Liver (tissue), 8 donors: ENCODE measurements at regions not wholly inside any gene's neighbourhood (a gene's known extent, or its start where the extent isn't known, plus 50 kb on each side); places are given as distances from the start of the nearest gene placed in this dataset.

Experiments
- DNase-seq: peaks from one replicate; pipeline ENCODE4 v3.0.0-alpha.2; 2017; ENCODE audit warnings: low spot score
- H3K27ac ChIP-seq, 2 donors: one replicate each; pipeline ENCODE4 v1.7.0; 2013; ENCODE audit warnings: inconsistent platforms in 2 of 2, low read length in 2 of 2, control low read depth in 1 of 2, low read depth in 1 of 2, mild to moderate bottlenecking in 1 of 2
- H3K27me3 ChIP-seq, 4 donors: one replicate each; pipeline versions ENCODE4 v1.6.1 to v1.7.0; 2013; ENCODE audit warnings: low read length in 3 of 4, inconsistent platforms in 1 of 4, mild to moderate bottlenecking in 1 of 4, moderate library complexity in 1 of 4; ENCODE audit not compliant: control insufficient read depth in 4 of 4, insufficient read depth in 4 of 4
- H3K36me3 ChIP-seq, 4 donors: one replicate each; pipeline versions ENCODE4 v1.6.1 to v1.7.0; 2013; ENCODE audit warnings: low read length in 3 of 4, mild to moderate bottlenecking in 3 of 4, low read depth in 1 of 4, moderate library complexity in 1 of 4; ENCODE audit not compliant: control insufficient read depth in 4 of 4, insufficient read depth in 3 of 4
- H3K4me1 ChIP-seq, 4 donors: one replicate each; pipeline versions ENCODE4 v1.6.1 to v1.7.0; 2013; ENCODE audit warnings: low read length in 3 of 4, mild to moderate bottlenecking in 3 of 4, moderate library complexity in 1 of 4; ENCODE audit not compliant: control insufficient read depth in 4 of 4, insufficient read depth in 4 of 4
- H3K4me3 ChIP-seq, 3 donors: one replicate each; pipeline versions ENCODE4 v1.6.1 to v1.7.0; 2013; ENCODE audit warnings: low read length in 3 of 3, control low read depth in 1 of 3, low read depth in 1 of 3, mild to moderate bottlenecking in 1 of 3
- H3K9ac ChIP-seq, 2 donors: one replicate each; pipeline ENCODE4 v1.7.0; 2013; ENCODE audit warnings: low read length in 2 of 2, mild to moderate bottlenecking in 2 of 2, moderate library complexity in 2 of 2, control low read depth in 1 of 2, low read depth in 1 of 2
- H3K9me3 ChIP-seq, 4 donors: one replicate each; pipeline versions ENCODE4 v1.6.1 to v1.7.0; 2013; ENCODE audit warnings: low read length in 3 of 4; ENCODE audit not compliant: control insufficient read depth in 4 of 4
- ATF3 ChIP-seq: IDR thresholded peaks from 2 replicates; pipeline ENCODE4 v1.6.1; 2016; ENCODE audit warnings: antibody characterized with exemption
- EGR1 ChIP-seq, 2 donors: IDR thresholded peaks; 2 replicates each; pipeline ENCODE4 v1.6.1; 2016 to 2018; ENCODE audit warnings: antibody characterized with exemption in 2 of 2, low read depth in 2 of 2
- FOXA2 ChIP-seq: IDR thresholded peaks from 2 replicates; pipeline ENCODE4 v1.6.1; 2016; ENCODE audit warnings: antibody characterized with exemption
- JUND ChIP-seq, 2 donors: IDR thresholded peaks; 2 replicates each; pipeline ENCODE4 v1.6.1; 2016; ENCODE audit warnings: antibody characterized with exemption in 2 of 2
- NR2F2 ChIP-seq: IDR thresholded peaks from 2 replicates; pipeline ENCODE4 v1.6.1; 2016; ENCODE audit warnings: antibody characterized with exemption
- RXRA ChIP-seq, 2 donors: IDR thresholded peaks; 2 replicates each; pipeline ENCODE4 v1.6.1; 2017 to 2018; ENCODE audit warnings: antibody characterized with exemption in 2 of 2, mild to moderate bottlenecking in 1 of 2
- SP1 ChIP-seq: IDR thresholded peaks from 2 replicates; pipeline ENCODE4 v1.6.1; 2018; ENCODE audit warnings: antibody characterized with exemption, mild to moderate bottlenecking
- TAF1 ChIP-seq: conservative IDR thresholded peaks from 2 replicates; pipeline ENCODE4 v1.6.1; 2016; ENCODE audit warnings: antibody characterized with exemption, mild to moderate bottlenecking
- YY1 ChIP-seq: IDR thresholded peaks from 2 replicates; pipeline ENCODE4 v1.6.1; 2016; ENCODE audit warnings: antibody characterized with exemption, mild to moderate bottlenecking
- ZBTB33 ChIP-seq: IDR thresholded peaks from 2 replicates; pipeline ENCODE4 v1.6.1; 2016; ENCODE audit warnings: antibody characterized with exemption
- WGBS: extraction: QIAGEN DNeasy Blood & Tissue Kit; methylation state at CpG from one replicate; pipeline ENCODE4 v1.1.7; 2013; 5-methylcytosine and 5-hydroxymethylcytosine counted together
- TF ChIP-seq, protein P1 (sequence below): fragments of 150-350 bp; IDR thresholded peaks from 2 replicates; pipeline ENCODE4 v1.5.1; 2017; ENCODE audit warnings: improper control_type of control experiment, low read depth, low read length; ENCODE audit not compliant: missing input control
- donor health status: healthy.
- donor health status: healthy.
- donor health status: healthy.
- donor health status: healthy.
- donor health status: healthy.

DNA sequence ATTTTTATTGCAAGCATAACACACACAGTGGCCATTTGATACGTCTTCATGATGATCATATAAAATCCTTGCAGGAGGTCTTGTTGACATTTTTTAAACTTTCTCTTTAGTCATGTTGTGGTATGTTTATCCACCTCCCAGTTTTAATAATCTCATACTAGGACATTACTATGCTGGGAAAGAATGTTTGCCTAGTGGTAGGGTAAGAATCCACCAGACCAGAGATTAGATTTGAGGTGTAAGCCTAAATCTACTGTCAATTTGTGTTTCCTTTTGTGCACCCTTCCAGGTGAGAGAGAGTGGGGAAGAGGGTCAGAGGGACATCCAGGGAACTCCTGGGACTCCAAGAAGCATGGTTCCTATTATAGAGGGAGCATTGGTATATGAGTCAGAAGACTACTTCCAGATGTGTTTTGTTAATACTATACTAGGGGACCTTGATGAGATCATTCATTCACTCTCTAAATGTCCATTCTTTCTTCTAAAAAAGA, 298.3 kb upstream of the SASH1 start (continued):
- TF ChIP-seq, protein P1, sequence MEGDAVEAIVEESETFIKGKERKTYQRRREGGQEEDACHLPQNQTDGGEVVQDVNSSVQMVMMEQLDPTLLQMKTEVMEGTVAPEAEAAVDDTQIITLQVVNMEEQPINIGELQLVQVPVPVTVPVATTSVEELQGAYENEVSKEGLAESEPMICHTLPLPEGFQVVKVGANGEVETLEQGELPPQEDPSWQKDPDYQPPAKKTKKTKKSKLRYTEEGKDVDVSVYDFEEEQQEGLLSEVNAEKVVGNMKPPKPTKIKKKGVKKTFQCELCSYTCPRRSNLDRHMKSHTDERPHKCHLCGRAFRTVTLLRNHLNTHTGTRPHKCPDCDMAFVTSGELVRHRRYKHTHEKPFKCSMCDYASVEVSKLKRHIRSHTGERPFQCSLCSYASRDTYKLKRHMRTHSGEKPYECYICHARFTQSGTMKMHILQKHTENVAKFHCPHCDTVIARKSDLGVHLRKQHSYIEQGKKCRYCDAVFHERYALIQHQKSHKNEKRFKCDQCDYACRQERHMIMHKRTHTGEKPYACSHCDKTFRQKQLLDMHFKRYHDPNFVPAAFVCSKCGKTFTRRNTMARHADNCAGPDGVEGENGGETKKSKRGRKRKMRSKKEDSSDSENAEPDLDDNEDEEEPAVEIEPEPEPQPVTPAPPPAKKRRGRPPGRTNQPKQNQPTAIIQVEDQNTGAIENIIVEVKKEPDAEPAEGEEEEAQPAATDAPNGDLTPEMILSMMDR, result no peak
- TF ChIP-seq TAF1 (no peak), YY1 (no peak), ZBTB33 (no peak), JUND (IDR thresholded peaks at IDR 0.05) (no peak)

GRCh38 chr6:148044921-148045320, 297.7 kb upstream of the SASH1 start:
- no peaks in the 10 kb centered on the region for H3K4me1 ChIP-seq
- no peak for DNase-seq
- WGBS, result 55% methylated on average over 1 of the region's 1 CpG
- TF ChIP-seq ZBTB33 (no peak), EGR1 (IDR thresholded peaks at IDR 0.05; ENCODE audit: low read depth in 2 of 2) (no peak), ATF3 (no peak), SP1 (no peak), FOXA2 (no peak), JUND (IDR thresholded peaks at IDR 0.05) (no peak)
- no peaks in the 10 kb centered on the region for H3K9me3 ChIP-seq
- H3K4me3 ChIP-seq, result no peak overlapping the region
- H3K27ac ChIP-seq, result no peak overlapping the region
- no peaks in the 10 kb centered on the region for H3K36me3 ChIP-seq
- H3K9ac ChIP-seq, result no peak overlapping the region
- H3K27me3 ChIP-seq, result no peaks in the 10 kb centered on the region

DNA sequence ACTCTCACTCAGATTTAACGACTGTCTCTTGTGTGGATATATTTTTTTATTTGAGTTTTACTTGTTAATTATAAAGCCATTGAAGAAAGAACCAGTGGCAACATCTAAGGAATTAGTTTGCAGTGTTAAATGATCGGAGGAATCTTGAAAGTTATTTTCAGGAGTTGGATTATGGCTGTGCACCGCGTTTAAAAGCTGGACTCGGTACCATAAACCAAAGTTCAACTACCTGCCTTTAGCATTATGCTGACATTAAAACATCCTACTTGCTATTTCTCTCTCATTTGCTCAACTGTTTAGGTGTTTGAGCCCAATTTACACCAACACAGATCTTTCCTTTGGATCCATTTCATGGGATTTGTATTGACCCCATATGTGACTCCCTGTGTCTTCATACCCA, 289.4 kb upstream of the SASH1 start:
- no peaks in the 10 kb centered on the region for H3K27me3 ChIP-seq
- H3K4me3 ChIP-seq, result no peak overlapping the region
- no peak overlapping the region for H3K27ac ChIP-seq
- no peaks in the 10 kb centered on the region for H3K36me3 ChIP-seq
- peaks cover 0 to 2% (median 0%) of the 10 kb centered on the region in 4 donors for H3K9me3 ChIP-seq
- TF ChIP-seq SP1 (no peak), FOXA2 (no peak), RXRA (IDR thresholded peaks at IDR 0.05) (no peak), NR2F2 (no peak), TAF1 (no peak)
- TF ChIP-seq, protein P1, result no peak
- 79% methylated on average over 5 of the region's 5 CpGs for WGBS
- H3K4me1 ChIP-seq, result no peaks in the 10 kb centered on the region
- H3K9ac ChIP-seq, result no peak overlapping the region
- DNase-seq, result no peak
